SKM-1 (cell line): ENCODE measurements at regions not wholly inside any gene's neighbourhood (a gene's known extent, or its start where the extent isn't known, plus 50 kb on each side); places are given as distances from the start of the nearest gene placed in this dataset.

Source experiments
- DNase-seq: peaks from one replicate; lab custom pipeline; 2025; ENCODE audit not compliant: unreplicated experiment; lab: John Stamatoyannopoulos, UW

DNA sequence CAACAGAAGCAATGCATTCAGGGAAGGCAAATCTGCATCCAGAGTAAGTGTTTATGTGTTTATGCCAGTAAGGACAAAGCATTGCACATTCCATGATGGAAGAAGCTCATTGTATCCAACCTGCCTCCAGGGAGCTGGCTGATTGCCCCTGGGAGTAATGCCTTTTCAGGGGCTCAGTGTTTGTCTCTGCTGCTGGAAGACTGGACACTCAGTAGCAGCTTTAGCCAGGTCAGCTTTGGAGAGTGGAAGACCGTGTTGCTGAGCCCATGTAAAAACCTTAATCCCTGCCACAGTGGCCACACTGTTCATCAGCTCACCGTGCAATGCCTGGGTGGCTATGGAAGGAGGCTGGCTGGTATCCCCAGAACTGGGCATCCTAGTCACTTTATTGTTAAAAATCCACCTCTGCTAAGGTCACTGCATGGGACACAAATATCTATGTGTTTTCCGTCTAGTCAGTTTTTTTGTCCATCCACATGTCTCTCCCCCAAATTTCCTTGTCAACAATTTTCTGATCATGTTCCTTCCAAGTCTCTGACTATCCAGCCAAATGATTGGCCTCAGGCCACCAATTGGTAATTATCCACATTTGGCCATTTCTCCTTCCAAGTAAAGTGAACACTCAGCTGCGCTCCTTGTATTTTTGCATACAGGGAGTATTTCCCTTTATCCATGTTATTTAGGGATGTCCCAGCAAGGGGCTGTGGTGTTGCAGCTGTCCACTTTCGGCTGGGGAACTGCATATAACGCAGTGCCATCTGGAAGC is 2044.5 kb upstream of the AGA start:
- no peak for DNase-seq

DNA sequence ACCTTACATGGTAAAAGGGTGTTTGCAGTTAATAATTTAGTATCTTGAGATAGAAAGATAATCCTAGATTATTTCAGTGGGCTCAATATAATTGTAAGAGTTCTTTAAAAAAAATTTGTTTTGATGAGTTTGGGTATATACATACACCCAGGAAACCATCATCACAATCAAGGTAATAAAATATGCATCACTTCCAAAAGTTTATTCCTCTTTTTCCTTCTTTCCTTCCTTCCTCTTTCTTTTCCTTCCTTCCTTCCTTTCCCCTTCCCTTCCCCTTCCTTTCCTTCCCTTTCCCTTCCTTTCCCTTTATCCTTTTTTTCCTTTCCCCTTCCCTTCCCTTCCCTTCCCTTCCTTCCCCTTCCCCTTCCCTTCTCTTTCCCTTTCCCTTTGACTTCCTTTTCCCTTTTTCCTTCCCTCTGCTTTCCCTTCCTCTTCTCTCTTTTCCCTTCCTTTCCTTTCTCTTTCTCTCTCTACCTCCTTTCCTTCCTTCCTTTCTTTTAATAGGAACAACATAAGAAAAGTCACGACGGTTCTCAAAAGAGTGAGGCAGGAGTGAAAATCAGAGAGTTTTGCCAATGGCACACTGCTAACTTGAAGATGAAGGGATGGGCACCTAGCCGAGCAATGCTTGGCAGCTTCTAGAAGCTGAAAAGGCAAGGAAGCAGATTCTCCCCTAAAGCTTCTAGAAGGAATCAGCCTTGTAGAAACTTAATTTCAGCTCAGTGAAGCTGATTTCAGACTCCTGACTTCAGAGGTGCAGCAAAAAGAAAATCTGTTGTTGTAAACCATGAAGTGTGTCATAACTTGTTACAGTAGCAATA is 2050.2 kb upstream of the AGA start:
- no peak for DNase-seq

DNA sequence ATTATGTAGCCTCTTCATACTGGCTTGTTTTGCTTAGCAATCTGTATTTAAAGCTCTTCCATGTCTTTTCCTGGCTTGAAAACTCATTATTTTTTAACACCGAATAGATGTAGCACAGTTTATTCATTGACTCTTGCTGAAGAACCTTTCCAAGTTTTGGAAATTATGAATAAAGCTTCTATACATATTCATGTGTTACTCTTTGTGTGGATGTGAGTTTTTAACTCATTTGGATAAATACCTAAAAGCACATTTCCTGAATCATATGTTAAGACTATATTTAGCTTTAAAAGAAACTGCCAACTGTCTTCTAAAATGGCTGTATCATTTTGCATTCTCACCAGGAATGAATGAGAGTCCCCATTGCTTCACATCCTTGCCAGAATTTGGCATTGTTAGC is 2061.7 kb upstream of the AGA start:
- DNase-seq, result no peak

DNA sequence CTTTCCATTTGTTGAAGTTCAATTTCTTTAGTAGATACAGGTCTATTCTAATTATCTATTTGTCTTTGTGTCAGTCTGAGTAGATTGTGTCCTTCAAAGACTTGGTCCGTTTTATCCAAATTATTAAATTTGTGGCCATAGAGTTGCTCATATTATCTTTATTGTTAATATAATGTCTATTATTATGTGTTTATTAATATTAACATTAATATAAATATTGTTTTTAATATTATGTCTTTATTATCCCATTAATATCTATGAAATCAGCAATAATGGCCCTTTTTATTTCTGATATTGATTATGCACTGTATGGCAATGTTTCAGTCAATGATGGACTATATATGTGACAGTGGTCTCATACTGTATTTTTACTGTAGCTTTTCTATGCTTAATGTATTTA is 2067.3 kb upstream of the AGA start:
- DNase-seq, result no peak

DNA sequence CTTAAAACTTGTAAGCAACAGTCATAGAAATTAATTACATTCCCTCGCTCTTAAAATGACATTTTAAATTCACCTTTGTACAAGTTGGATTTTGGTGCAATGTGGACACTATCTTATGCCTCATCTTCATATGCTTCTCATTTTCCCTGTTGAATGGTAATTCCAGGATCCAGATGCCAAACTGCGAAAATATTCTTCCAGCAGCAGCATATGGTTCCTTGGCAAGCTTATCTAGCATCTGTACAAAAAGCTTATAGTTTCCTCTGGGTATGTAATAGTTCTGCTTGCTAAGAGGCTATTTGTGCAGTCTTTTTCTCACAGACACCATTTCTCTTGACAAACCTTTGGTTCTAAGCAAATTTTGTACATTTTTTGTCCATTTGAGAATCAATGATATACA is 2079.7 kb upstream of the AGA start:
- no peak for DNase-seq

DNA sequence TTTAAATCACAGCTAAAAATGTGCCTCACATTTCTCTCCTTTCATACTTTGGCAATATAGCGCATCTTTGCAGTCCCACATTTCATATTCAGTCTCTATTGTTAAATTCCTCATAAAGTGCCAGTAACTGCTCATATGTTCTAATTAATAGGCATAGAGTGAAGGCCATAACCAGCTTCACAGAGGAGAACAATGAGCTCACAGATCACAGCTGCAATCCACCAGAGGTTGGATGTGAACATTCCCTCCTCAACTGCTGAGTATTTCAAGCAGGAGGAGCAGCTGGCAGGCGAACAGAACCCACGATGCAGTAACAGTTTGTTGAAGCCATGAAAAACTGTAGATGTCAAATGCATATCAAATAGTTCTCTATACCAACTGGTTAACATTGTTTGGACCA is 2088.7 kb upstream of the AGA start:
- DNase-seq, result no peak

DNA sequence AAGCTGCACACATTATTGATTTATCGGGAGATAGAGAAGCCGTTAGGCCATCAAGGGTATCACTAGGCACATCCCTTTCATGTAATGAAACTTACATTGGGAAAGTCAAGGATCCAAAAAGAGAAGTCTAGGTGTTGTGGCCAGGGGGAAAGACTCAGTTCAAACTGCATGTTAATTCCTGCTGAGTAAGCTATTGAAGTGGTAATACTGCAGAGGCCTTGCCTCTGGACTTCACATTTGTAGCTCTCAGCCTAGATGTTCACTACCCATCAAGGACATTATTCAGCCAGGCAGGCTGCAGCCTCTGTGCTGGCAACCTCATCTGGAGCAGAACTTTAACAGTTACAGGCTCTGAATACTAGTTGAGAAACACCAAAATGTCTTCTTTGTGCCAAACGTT is 2094.5 kb upstream of the AGA start:
- no peak for DNase-seq

DNA sequence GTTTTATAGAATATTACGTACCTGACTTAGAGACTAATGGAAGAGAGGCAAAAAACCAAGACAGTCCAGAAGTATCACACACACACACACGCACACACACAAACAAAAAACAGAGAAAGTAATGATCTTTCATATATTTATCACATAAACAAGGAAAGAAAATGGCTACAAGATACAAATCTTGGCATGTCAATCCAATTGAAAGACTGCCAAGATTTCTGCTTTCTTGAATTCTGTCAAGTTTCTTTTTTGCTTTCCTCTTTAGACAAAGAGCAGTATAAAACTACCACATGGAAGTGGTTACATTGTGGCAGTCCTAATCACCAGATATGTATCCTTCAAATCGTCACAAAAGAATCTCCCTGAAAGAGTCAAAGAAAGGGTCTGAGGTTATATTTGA is 2097.4 kb upstream of the AGA start:
- DNase-seq, result no peak

DNA sequence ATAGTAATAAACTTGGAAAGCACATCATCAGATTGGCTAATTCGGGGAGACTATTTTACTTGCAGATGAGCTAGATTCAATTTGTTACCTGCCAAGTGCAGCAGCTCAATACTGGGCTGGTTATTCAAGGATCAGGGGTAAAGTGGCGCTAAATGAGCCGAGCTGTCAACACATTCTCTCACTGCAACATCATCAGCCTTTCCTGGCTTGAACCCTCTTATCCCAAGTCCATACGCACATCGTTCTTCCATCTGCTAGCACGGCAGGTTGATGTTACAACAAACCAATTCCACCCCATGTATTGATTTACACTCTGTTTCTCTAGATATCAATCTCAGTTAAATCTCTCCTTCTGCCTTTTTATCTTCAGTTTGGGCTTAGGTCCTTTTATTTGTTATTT is 2101.5 kb upstream of the AGA start:
- no peak for DNase-seq

DNA sequence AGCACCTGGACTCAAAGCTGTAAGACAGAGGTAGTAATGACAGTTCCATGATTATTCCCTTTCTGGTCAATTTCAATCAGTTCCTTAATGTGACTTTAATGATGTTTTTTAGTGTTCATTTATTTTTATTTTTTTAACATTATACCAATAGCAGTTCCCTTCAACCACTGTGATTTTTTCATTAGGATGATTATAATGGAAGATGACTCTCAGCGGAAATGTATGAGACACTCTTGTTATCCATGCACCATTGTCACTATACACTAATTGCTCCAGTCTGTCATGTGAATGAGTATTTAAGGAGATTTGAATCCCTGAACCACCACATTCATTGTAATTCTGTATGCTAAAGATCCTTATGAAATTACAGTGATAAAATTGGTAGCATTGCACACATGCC is 2102.3 kb upstream of the AGA start:
- DNase-seq, result no peak

DNA sequence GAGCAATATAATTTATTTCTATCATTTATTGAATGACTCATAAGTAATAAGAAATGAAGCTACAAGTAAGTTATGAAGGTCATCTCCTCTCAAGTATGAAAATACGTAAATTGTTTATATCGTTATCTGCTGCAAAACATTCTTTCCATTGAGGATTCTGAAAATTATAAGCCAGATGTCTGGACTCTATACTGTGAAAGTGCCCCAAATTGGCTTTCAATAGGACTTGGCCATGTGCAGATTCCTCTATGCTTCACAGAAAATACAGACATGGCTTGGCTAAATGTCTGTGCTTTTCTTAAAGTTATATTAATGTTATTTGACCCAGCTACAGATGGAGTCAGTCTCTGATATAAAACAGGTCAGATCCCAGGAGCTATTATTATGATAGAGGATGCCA is 2109.9 kb upstream of the AGA start:
- DNase-seq, result no peak

DNA sequence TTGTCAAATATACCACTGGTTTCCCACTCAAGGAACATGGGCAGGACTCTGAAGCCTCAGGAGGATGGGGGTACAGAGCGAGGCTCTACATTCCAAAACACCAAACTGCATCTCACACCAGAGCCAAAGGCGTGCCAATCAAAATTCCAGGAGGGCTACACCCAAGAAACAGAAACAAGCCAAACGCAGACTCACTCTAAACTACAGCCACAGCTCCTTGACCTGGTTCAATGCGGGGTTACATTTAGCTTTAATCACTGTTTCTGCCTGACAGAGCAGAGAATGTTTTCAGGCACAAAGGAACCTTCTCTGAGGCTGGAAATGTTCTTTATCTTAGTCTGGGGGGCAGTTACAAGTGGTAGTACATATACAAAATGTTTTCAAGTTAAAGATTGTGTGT is 2121.5 kb upstream of the AGA start:
- no peak for DNase-seq

DNA sequence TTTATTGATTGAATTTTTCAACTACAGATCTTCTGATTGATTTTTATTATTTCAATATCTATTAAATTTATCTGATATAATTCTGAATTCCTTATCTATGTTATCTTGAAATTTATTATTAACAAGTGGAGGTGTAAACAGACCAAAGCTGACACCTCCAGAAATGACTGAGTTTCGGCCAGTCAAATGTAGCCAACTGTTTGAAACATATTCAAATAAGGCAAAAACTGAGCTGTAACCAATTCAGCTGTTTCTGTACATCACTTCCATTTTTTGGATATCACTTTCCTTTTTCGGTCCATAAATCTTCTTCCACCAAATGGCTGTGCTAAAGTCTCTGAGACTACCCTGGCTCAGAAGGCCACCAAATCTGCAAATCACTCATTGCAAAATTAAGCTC is 2127.3 kb upstream of the AGA start:
- DNase-seq, result no peak

DNA sequence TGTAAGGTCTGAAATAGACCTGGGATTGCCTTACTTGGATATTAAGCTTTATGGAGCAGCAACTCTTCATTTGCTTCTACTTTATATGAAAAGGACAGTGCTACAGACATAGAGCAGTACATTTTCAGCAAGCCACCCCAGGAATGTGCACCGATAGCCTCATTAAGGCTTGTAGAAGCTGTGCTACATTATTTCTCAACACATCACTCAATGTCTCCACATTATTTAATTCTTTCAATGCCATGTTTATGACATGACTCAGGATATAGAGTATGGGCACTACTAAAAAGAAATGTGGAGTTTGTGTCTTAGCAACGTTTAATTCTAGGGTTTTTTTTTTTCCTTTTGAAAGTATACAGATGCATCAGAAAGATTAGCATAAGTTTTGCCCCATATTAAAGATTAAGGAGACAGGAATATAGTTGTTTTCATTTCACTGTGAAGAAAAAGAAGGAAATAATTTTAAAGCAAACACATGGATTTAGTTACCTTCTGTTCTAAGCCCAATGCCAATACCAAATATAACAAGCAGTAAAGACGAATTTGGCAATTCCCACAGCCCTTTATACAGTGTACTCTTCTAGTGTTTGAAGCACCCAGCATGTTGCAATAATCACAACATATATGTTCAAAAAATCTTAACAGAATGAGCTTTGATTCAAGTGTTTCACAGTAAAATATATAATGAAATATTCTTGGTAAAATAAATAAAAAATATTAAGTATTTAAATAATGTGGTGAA is 2140.1 kb upstream of the AGA start:
- DNase-seq, result no peak

DNA sequence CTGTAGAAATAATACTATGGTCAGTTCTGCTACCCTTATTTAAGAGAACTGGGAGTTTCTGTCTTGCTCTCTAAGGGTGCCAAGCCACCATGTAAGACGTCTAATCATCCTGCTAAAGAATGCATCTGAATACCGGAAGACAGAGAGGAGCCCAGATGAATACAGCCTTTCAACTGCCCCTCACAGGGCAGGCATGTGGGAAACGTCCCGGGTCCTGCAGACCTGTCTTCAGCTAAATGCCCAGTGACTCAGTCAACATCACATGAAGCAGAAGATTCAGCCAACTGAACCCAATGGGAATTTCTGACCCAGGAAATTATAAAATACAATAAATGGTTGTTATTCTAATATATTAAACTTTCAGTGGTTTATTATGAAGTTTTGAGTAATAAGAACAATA is 2141.0 kb upstream of the AGA start:
- no peak for DNase-seq

DNA sequence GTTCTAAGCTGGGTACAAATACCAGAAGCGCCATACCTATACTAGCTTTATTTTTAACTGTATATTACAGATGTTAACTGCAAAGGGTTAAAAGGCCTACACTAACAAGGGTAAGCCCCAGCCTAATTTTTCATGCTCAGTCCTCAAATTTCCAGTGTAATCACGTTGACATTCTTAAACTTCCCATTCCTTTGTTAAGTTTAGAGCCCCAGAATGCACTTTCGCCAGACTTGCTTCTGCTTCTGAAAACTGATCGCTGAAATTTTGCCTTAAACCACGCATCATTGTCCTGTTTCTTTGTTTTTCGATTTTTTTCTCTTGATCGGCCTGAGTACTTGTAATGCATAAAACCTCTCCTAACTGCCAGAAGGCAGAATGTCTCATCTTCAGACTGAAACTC is 2141.9 kb upstream of the AGA start:
- no peak for DNase-seq

DNA sequence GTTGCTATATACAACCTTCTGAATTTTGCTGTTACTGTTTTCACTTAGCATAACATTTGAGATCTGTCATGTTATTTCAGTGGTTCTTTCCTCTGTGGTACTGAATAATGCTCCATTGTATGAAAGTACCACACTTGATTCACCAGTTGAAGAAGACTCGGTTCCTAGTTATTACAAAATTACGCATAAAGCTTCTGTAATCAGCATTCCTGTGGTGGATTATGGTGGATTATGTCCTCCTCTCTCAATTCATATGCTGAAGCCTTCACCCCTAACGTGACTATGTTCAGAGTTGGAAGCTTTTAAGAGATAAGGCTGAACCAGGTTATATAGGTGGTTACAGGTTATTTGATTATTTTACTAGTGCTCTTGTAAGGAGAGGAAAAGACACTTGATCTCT is 2143.5 kb upstream of the AGA start:
- DNase-seq, result no peak

DNA sequence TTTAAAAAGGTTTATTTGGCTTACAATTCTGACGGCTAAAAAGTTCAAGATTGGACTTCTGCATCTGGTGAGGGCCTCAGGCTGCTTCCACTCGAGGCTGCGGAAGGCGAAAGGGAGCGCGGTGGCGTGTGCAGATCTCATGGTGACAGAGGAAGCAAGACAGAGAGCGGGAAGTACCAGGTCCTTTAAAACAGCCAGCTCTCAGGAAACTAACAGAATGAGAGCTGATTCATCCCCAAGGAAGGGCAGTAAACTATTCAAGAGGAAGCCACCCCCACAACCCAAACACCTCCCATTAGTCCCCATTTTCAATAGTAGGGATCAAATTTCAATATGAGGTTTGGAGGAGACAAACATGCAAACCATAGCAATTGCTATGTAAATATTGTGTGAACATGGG is 2144.2 kb upstream of the AGA start:
- no peak for DNase-seq

DNA sequence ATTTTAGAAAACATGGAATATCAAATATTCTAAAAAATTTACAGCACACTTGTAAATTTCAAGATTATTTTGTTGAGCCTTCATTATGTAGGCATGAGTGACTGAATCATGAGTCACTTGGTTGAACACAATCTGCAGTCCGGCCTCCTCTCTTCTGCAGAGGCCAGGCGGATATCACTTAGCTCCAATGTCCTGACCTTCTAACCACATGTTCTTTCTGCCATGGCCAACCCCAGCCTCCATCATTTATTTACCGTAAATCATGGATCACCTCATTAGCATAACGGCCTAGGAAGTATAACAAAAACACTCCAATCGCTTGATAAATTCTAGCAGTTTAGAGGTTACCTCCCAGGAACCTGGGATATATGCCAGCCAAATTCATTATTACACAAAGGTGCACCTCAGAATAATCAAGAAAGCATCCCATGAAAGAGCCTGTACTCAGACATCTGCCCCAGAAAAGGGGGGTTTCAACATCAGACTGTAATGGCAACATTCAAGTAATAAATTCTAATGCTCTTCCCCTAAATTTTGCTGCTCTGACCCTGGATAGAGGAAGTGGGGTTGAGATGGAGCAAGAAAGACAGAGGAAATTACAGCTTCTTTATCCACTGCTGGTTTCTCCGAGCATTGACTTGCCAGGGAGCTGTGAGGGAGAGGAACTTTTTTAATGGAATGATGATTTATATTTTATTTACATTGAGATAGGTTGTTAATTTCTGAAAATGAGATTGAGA is 2153.6 kb upstream of the AGA start:
- peak; percentile 69 for DNase-seq

DNA sequence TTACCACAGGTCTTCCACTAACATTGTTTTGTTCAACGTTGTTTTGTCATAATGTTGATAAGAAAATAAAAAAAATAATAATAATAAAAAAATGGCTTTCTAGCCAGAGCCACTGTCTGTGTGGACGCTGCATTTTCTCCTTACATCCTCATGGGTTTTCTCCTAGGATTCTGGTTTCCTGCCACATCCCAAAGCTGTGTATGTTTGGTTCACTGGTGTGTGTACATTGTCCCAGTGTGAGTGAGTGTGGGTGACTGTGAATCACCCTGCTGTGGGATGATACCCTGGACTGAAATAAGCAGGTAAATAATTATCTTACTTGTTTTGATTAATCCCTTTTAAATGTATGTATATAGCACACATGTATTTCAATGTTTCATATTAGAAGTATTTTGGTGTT is 2154.4 kb upstream of the AGA start:
- DNase-seq, result no peak

DNA sequence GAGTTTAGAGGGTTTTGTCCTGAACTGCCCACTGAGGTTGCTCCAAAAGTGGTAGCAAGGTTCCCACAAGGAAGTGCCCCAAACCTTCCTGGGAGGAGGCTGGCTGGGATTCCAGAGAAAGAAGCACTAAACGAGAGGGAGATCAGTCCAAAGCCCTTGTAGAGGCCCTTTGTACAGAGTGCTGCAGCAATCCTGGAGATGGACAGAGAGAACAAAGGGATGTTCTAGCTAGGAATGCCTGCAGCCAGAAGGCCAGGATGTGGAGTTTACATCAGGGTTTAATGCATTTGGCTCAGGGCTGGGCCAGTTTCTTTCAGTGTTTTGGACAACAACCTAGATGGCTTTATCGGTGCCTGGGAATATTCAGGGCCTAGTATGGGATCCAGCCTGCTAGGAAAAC is 2155.1 kb upstream of the AGA start:
- no peak for DNase-seq
